Epidermal melanocyte (primary cell): ENCODE measurements at regions not wholly inside any gene's neighbourhood (a gene's known extent, or its start where the extent isn't known, plus 50 kb on each side); places are given as distances from the start of the nearest gene placed in this dataset.
"Not testable (repeated sequence)": the region's sequence is repeated elsewhere in the genome, so short reads cannot be mapped to it uniquely, and the experiment has no call there.

Experiments
- DNase-seq: peaks from one replicate; pipeline ENCODE4 v3.0.0; 2011; ENCODE audit warnings: low spot score; ENCODE audit not compliant: insufficient read length

- DNase-seq: no peak
Measured at GRCh38 chr10:57202356-57202755, 841.3 kb upstream of the ZWINT start.

- DNase-seq: no peak
Measured at GRCh38 chr10:57188846-57189245, 827.8 kb upstream of the ZWINT start.

DNA sequence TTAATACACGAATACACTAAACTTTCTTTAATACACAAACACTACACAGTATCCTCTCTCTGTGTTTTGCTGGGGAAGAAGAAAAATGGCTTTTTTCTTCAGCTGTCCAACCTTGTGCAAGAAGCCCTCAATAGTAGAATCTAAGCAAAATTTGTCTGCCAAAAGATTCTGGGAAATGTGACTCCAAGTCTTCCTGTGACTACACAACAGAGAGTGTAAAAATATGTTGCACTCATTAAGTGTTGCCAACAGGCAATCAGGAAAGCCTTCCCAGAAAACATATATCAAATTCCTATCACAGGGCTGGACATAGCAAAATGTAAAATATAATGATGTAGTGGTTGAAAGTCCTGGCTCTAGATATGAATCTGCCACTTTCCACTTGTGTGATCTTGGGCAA, 825.1 kb upstream of the ZWINT start:
- DNase-seq: no peak

DNA sequence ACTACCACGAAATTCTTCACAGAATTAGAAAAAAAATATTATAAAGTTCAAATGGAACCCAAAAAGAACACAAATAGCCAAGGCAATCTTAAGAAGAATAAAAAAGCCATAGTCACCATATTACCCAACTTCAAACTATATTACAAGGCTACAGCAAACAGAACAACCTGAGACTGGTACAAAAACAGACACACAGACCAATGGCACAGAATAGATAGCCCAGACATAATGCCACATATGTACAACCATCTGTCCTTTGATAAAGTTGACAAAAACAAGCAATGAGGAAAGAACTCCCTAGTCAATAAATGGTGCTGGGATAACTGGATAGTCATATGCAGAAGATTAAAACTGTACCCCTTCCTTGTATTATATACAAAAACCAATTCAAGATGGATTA, 808.5 kb upstream of the ZWINT start:
- no peak for DNase-seq

DNA sequence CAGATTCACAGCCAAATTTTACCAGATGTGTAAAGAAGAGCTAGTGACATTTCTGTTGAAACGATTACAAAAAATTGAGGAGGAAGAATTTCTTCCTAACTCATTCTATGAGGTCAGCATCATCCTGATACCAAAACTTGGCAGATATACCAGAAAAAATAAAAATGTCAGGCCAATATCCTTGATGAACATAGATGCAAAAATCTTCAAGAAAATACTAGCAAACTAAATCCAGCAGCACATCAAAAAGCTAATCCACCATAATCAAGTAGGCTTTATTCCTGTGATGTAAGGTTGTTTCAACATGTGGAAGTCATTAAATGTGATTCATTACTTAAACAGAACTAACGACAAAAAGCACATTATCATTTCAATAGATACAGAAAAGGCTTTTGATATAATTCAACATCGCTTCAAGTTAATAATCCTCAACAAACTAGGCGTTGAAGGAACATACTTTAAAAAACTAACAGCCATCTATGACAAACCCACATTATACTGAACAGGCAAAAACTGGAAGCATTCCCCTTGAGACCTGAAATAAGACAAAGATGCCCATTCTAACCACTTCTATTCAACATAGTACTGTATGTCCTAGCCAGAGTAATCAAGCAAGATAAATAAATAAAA, 807.7 kb upstream of the ZWINT start:
- no peak for DNase-seq

- no peak for DNase-seq
Measured at GRCh38 chr10:57165671-57166070, 804.6 kb upstream of the ZWINT start.

DNA sequence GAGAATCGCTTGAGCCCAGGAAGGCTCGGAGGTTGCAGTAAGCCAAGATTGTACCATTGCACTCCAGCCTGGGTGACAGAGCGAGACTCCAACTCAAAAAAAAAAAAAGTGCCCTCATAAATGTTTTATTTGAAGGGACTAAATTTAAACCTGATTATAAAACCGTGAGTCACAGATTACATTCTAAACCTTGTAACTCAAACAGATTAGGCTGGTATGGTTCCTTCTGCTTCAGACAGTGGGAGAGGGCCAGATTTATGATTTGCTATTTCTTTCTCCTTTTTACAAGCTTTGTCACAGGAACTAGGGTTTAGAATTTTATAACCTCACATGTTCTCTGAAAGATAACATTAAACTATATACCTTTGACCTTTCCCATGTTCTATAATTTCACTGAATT, 801.2 kb upstream of the ZWINT start:
- no peak for DNase-seq

- DNase-seq: no peak
Measured at GRCh38 chr10:57161157-57161556, 800.1 kb upstream of the ZWINT start.

DNA sequence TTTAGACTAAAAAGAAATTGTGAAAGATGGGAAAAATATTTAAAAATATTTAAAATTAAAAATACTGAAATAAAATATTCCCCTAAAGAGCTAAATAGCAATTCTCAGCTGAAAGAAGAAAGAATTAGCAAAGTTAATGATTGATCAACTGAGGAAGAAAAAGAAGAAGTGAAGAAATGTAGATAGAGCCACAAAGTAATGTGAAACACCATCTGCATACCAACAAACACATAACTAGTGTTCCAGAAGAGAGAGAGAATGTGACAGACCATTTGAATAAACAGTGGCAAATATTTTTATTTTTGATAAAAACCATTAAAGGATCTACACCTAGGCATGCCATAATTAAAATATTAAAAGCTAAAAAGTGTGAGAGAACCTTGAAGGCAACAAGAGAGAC, 784.5 kb upstream of the ZWINT start:
- no peak for DNase-seq

GRCh38 chr10:57142925-57143576, 782.0 kb upstream of the ZWINT start:
- DNase-seq: no peak

DNA sequence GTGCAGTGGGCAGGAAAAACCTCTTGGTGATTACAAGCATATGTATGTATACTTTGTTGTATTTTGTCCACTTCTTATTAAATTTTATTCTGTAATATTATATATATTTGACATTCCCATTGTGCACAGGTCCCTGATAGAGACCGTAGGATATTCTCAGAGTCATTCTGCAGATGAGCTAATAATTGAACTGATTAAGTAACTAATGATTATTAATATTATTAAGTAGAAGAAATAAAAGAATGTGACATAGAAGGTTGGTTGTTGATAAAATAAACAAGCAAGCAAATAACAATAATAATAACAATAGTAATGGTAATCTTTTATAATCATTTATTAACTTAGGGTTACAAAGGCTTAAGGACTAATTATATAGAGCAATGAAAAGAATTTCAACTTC, 780.6 kb upstream of the ZWINT start:
- no peak for DNase-seq

GRCh38 chr10:57119684-57120083, 758.6 kb upstream of the ZWINT start:
- no peak for DNase-seq

- no peak for DNase-seq
Measured at GRCh38 chr10:57113545-57113944, 752.5 kb upstream of the ZWINT start.

DNA sequence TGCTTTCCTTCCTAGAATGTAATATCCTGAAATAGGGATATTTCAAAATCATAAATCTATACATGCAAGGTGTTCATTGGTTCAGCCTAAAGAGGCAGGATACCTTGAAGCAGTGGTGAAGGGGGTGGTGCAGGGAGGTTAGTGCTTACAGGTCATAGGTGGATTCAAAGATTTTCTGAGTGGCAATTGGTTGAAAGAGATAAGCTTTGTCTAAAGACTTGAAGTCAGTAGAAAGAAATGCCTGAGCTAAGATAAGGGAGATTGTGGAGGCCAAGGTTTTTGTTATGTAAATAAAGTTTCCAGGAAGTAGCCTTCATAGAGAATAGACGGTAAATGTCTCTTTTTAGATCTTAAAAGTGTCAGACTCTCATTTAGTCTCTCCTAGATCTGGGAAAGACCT, 741.2 kb upstream of the ZWINT start:
- no peak for DNase-seq

- no peak for DNase-seq
Measured at GRCh38 chr10:57098146-57098545, 737.1 kb upstream of the ZWINT start.

DNA sequence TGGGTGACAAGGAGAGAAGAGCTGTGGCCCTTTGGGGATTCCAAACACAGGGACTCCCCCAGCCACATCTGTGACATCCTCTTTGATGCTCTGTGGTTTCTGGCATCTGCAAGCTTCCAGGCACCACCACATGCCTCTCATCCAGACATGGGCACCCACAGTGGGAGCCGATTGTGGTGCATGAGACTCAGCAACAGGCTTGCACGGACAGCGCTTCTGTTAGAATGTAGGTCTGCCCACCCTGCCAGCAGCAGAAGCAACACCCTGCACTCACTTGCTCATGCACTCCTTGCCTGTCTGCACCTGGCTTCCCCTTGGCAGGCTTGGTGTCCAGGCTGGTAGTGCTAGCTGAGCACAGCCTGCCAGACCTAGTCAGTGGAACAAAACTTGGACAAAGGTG, 735.0 kb upstream of the ZWINT start:
- no peak for DNase-seq

GRCh38 chr10:57094965-57095364, 733.9 kb upstream of the ZWINT start:
- no peak for DNase-seq

DNA sequence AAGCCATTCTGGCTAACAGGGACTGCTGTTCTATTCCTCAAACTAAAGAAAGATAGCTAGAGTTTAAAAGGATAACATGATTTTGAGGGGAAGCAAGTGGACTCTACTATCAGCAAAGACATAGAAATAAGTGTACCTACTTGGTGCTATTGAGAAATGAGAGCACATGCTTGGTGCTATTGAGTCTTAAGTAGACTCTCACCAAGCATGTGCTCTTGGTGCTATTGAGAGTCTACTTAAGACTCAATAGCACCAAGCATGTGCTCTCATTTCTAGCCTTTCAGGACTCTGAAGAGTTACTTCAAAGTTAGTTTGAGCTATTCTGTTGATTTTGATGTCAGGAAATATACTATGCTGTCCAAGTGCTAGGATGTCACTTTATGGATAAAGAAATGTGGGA, 733.0 kb upstream of the ZWINT start:
- no peak for DNase-seq

GRCh38 chr10:57053530-57053929, 692.5 kb upstream of the ZWINT start:
- no peak for DNase-seq

- no peak for DNase-seq
Measured at GRCh38 chr10:57049096-57049495, 688.0 kb upstream of the ZWINT start.

- DNase-seq: no peak
Measured at GRCh38 chr10:57038531-57038930, 677.5 kb upstream of the ZWINT start.

- no peak for DNase-seq
Measured at GRCh38 chr10:57035310-57035709, 674.3 kb upstream of the ZWINT start.

DNA sequence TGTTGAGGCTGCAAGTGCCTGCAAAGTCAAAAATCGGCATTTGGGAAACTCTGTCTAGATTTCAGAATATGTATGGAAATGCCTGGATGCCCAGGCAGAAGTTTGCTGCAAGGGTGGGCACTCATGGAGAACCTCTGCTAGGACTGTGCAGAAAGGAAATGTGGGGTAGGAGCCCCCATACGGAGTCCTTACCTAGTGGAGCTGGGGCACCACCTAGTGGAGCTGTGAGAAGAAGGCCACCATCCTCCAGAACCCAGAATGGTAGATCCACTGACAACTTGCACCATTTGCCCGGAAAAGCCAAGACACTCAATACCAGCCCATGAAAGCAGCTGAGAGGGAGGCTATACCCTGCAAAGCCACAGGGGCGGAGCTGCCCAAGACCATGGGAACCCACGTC, 671.2 kb upstream of the ZWINT start:
- DNase-seq: not testable (repeated sequence)

DNA sequence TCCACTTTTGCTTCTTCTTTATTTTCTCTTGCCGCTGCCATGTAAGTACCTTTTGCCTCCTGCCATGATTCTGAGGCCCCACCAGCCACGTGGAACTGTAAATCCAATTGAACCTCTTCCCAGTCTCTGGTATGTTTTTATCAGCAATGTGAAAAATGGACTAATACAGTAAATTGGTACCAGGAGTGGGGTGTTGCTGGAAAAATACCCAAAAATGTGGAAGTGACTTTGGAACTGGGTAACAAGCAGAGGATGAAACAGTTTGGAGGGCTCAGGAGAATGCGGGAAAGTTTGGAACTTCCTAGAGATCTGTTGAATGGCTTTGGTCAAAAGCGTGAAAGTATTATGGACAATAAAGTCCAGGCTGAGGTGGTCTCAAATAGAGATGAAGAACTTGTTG, 670.3 kb upstream of the ZWINT start:
- DNase-seq: no peak
